Panc1 (cell line): ENCODE measurements at regions not wholly inside any gene's neighbourhood (a gene's known extent, or its start where the extent isn't known, plus 50 kb on each side); places are given as distances from the start of the nearest gene placed in this dataset.

Experiments used
- ATAC-seq: fragments of 200-7000 bp; cut with Tn5 transposase; 2 replicates; pipeline ENCODE4 v1.9.1; 2020; ENCODE audit warnings: mild to moderate bottlenecking, moderate library complexity
- BruUV-seq: library from RNA; stranded (reverse); fragments of 400-500 nt; replicated peaks from 2 replicates; lab custom pipeline; 2021; lab: Mats Ljungman, UMichigan
- CTCF ChIA-PET: fragments of 300-600 bp; sonication (Branson Sonifier 250); formaldehyde crosslinking; loops from one replicate; lab custom pipeline; 2022; ENCODE audit warnings: antibody characterized with exemption; lab: Charles Lee
- POLR2A ChIA-PET: fragments of 300-600 bp; sonication (Branson Sonifier 250); formaldehyde crosslinking; loops from one replicate; lab custom pipeline; 2022; ENCODE audit warnings: antibody characterized with exemption; lab: Charles Lee
- DNase-seq: peaks from one replicate; pipeline ENCODE4 v3.0.0-alpha.2; 2010; ENCODE audit warnings: low read depth, low spot score
- H3K27ac ChIP-seq: 2 replicates; pipeline ENCODE4 v1.5.1; 2011; ENCODE audit warnings: mild to moderate bottlenecking, low read length, inconsistent platforms
- H3K27me3 ChIP-seq: fragments of 200-500 bp; sonication (Bioruptor generic); 2 replicates; pipeline ENCODE4 v1.6.0; 2014; ENCODE audit warnings: low read length, inconsistent platforms; ENCODE audit not compliant: control insufficient read depth, insufficient read depth
- H3K36me3 ChIP-seq: fragments of 200-500 bp; sonication (Bioruptor generic); 2 replicates; pipeline ENCODE4 v1.5.1; 2014; ENCODE audit warnings: inconsistent platforms, mild to moderate bottlenecking, low read length, moderate library complexity; ENCODE audit not compliant: control insufficient read depth, insufficient read depth
- H3K4me1 ChIP-seq: 2 replicates; pipeline ENCODE4 v1.5.1; 2011; ENCODE audit warnings: inconsistent platforms, mild to moderate bottlenecking, low read length, moderate library complexity; ENCODE audit not compliant: control insufficient read depth, insufficient read depth
- H3K4me3 ChIP-seq, 2 experiments: 2 replicates each; pipeline ENCODE4 v1.5.1; 2011 to 2012; ENCODE audit warnings: low read depth in 2 of 2, low read length in 2 of 2, mild to moderate bottlenecking in 2 of 2, inconsistent platforms in 1 of 2, moderate library complexity in 1 of 2
- H3K9me3 ChIP-seq: fragments of 200-500 bp; sonication (Bioruptor generic); 2 replicates; pipeline ENCODE4 v1.5.1; 2014; ENCODE audit warnings: low read depth, mild to moderate bottlenecking, inconsistent platforms, low read length, moderate library complexity; ENCODE audit not compliant: control insufficient read depth, insufficient read depth
- POLR2AphosphoS5 ChIP-seq: IDR thresholded peaks from 2 replicates; pipeline ENCODE4 v1.6.1; 2012; ENCODE audit warnings: mild to moderate bottlenecking, low read depth, low read length, moderate library complexity
- SIN3A ChIP-seq: IDR thresholded peaks from 2 replicates; pipeline ENCODE4 v1.6.1; 2012; ENCODE audit warnings: low read depth, mild to moderate bottlenecking, low read length, moderate library complexity, borderline replicate concordance; ENCODE audit not compliant: insufficient read depth
- TCF7L2 ChIP-seq: IDR thresholded peaks from 2 replicates; pipeline ENCODE4 v1.6.1; 2011; ENCODE audit warnings: mild to moderate bottlenecking, low read depth, low read length, inconsistent platforms
- in situ Hi-C: cut with HindIII; loops from 2 replicates; pipeline ENCODE4 v1.10.0; 2016; ENCODE audit warnings: low sequenced_read_pairs, low pct_unique_long_range_greater_than_20kb
- intact Hi-C: fragments of 100-400 bp; cut with micrococcal nuclease; formaldehyde crosslinking; loops from one replicate; pipeline ENCODE4 v1.10.0; 2022; ENCODE audit not compliant: unreplicated experiment
- TF ChIP-seq, protein P1 (sequence below): fragments of 450-650 bp; IDR thresholded peaks from 2 replicates; pipeline ENCODE4 v1.5.1; 2017; ENCODE audit warnings: mild to moderate bottlenecking
- TF ChIP-seq, protein P2 (sequence below), 2 experiments: IDR thresholded peaks; 2 replicates each; pipeline ENCODE4 v1.6.1; 2011 to 2012; ENCODE audit warnings: low read depth in 2 of 2, control low read depth in 1 of 2, low read length in 1 of 2, mild to moderate bottlenecking in 1 of 2, moderate library complexity in 1 of 2; ENCODE audit not compliant: insufficient read depth in 1 of 2

DNA sequence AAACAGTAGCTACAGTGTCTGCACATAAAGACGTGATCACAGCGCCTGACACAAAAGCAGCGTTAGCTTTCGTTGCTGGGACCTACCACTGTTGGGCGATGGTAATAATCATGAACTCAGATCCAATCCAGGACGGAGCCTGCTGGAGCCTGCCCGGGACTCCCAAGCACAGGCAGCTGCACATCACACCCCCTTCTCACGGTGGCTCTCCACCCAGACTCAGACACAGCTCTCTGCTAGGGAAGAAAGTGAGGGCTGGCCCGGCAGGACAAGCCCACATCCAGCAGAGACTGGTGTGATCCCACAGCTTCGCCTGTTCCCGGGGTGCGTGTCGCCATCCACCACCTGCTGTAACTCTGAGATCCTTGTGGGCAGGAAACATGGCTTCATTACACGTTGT, 49.9 kb upstream of the FOXN3 start:
- H3K4me1 ChIP-seq, result no peaks in the 10 kb centered on the region
- TF ChIP-seq, protein P1, sequence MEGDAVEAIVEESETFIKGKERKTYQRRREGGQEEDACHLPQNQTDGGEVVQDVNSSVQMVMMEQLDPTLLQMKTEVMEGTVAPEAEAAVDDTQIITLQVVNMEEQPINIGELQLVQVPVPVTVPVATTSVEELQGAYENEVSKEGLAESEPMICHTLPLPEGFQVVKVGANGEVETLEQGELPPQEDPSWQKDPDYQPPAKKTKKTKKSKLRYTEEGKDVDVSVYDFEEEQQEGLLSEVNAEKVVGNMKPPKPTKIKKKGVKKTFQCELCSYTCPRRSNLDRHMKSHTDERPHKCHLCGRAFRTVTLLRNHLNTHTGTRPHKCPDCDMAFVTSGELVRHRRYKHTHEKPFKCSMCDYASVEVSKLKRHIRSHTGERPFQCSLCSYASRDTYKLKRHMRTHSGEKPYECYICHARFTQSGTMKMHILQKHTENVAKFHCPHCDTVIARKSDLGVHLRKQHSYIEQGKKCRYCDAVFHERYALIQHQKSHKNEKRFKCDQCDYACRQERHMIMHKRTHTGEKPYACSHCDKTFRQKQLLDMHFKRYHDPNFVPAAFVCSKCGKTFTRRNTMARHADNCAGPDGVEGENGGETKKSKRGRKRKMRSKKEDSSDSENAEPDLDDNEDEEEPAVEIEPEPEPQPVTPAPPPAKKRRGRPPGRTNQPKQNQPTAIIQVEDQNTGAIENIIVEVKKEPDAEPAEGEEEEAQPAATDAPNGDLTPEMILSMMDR, result no peak
- TF ChIP-seq POLR2AphosphoS5 (no peak), SIN3A (no peak), TCF7L2 (no peak)
- TF ChIP-seq, protein P2, sequence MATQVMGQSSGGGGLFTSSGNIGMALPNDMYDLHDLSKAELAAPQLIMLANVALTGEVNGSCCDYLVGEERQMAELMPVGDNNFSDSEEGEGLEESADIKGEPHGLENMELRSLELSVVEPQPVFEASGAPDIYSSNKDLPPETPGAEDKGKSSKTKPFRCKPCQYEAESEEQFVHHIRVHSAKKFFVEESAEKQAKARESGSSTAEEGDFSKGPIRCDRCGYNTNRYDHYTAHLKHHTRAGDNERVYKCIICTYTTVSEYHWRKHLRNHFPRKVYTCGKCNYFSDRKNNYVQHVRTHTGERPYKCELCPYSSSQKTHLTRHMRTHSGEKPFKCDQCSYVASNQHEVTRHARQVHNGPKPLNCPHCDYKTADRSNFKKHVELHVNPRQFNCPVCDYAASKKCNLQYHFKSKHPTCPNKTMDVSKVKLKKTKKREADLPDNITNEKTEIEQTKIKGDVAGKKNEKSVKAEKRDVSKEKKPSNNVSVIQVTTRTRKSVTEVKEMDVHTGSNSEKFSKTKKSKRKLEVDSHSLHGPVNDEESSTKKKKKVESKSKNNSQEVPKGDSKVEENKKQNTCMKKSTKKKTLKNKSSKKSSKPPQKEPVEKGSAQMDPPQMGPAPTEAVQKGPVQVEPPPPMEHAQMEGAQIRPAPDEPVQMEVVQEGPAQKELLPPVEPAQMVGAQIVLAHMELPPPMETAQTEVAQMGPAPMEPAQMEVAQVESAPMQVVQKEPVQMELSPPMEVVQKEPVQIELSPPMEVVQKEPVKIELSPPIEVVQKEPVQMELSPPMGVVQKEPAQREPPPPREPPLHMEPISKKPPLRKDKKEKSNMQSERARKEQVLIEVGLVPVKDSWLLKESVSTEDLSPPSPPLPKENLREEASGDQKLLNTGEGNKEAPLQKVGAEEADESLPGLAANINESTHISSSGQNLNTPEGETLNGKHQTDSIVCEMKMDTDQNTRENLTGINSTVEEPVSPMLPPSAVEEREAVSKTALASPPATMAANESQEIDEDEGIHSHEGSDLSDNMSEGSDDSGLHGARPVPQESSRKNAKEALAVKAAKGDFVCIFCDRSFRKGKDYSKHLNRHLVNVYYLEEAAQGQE (IDR thresholded peaks at IDR 0.05; ENCODE audit: insufficient read depth in 1 of 2, low read depth in 2 of 2, low read length in 1 of 2), result no peak
- intact Hi-C loops, result no loop called here
- no peaks in the 10 kb centered on the region for H3K27me3 ChIP-seq
- ChIA-PET POLR2A (interaction anchor here (0.6 kb wide), 1 partner anchor 202 kb away, joined by 8 read pairs; no protein-coding TSS in a partner anchor), CTCF (no interaction called here)
- no peak for DNase-seq
- no TSS peak for BruUV-seq
- no peak for ATAC-seq
- H3K36me3 ChIP-seq, result no peaks in the 10 kb centered on the region
- H3K9me3 ChIP-seq, result no peaks in the 10 kb centered on the region
- in situ Hi-C loops, result no loop called here
- no peak overlapping the region for H3K27ac ChIP-seq
- H3K4me3 ChIP-seq, result no peak overlapping the region
